Upper lobe of right lung (tissue), 1 donor: ENCODE measurements at regions not wholly inside any gene's neighbourhood (a gene's known extent, or its start where the extent isn't known, plus 50 kb on each side); places are given as distances from the start of the nearest gene placed in this dataset.
"Not testable (repeated sequence)": the region's sequence is repeated elsewhere in the genome, so short reads cannot be mapped to it uniquely, and the experiment has no call there.

Experiments used
- ATAC-seq: fragments of 200-7000 bp; cut with Tn5 transposase; one replicate; pipeline ENCODE4 v1.9.1; 2020; ENCODE audit warnings: mild to moderate bottlenecking, moderate library complexity
- DNase-seq: peaks from one replicate; pipeline ENCODE4 v3.0.0-alpha.2; 2020
- H3K27ac ChIP-seq: fragments of 200-600 bp; one replicate; pipeline ENCODE4 v1.8.0; 2022
- H3K27me3 ChIP-seq: fragments of 200-600 bp; one replicate; pipeline ENCODE4 v1.8.0; 2022; ENCODE audit warnings: mild to moderate bottlenecking
- H3K36me3 ChIP-seq: fragments of 200-600 bp; one replicate; pipeline ENCODE4 v1.8.0; 2022
- H3K4me1 ChIP-seq: fragments of 200-600 bp; one replicate; pipeline ENCODE4 v1.8.0; 2022
- H3K4me3 ChIP-seq: fragments of 200-600 bp; one replicate; pipeline ENCODE4 v1.8.0; 2022; ENCODE audit warnings: mild to moderate bottlenecking
- H3K9me3 ChIP-seq: fragments of 200-600 bp; one replicate; pipeline ENCODE4 v1.8.0; 2022
- CTCF ChIP-seq: fragments of 200-600 bp; IDR thresholded peaks from one replicate; pipeline ENCODE4 v1.8.0; 2022; ENCODE audit warnings: antibody characterized with exemption
- intact Hi-C: fragments of 100-400 bp; cut with DNase I; formaldehyde crosslinking; loops from one replicate; pipeline ENCODE4 v1.11.0; 2022
- donor health status: DM: no; HTN: yes; CAD: no; lungs with severe emphysema.

GRCh38 chr3:30531017-30531570, 75.3 kb upstream of the TGFBR2 start:
- intact Hi-C loops, result no loop called here
- Histone ChIP-seq H3K27me3 (no peaks in the 10 kb centered on the region), H3K36me3 (no peaks in the 10 kb centered on the region), H3K9me3 (no peaks in the 10 kb centered on the region), H3K27ac (no peak overlapping the region), H3K4me3 (no peak overlapping the region), H3K4me1 (peaks cover 5% of the 10 kb centered on the region)
- ATAC-seq (no peak), DNase-seq (no peak)
- no peak for TF ChIP-seq CTCF

GRCh38 chr3:30535525-30535924, 70.9 kb upstream of the TGFBR2 start:
- no peak overlapping the region for H3K27ac ChIP-seq
- DNase-seq (no peak), ATAC-seq (no peak)
- intact Hi-C loops, result no loop called here
- peaks cover 13% of the 10 kb centered on the region for H3K4me1 ChIP-seq
- H3K27me3 ChIP-seq, result no peaks in the 10 kb centered on the region
- no peaks in the 10 kb centered on the region for H3K9me3 ChIP-seq
- no peak for TF ChIP-seq CTCF
- no peaks in the 10 kb centered on the region for H3K36me3 ChIP-seq
- H3K4me3 ChIP-seq, result no peak overlapping the region

- H3K36me3 ChIP-seq, result no peaks in the 10 kb centered on the region
- no peak overlapping the region for H3K27ac ChIP-seq
- no peak overlapping the region for H3K4me3 ChIP-seq
- no peaks in the 10 kb centered on the region for H3K9me3 ChIP-seq
- TF ChIP-seq CTCF, result no peak
- intact Hi-C loops, result no loop called here
- no peaks in the 10 kb centered on the region for H3K27me3 ChIP-seq
- no peak for ATAC-seq
- no peak for DNase-seq
- H3K4me1 ChIP-seq, result peaks cover 13% of the 10 kb centered on the region
Measured at GRCh38 chr3:30538791-30539190, 67.6 kb upstream of the TGFBR2 start.

GRCh38 chr3:30539206-30539605, 67.2 kb upstream of the TGFBR2 start:
- no peak for TF ChIP-seq CTCF
- H3K27ac ChIP-seq, result no peak overlapping the region
- H3K27me3 ChIP-seq, result no peaks in the 10 kb centered on the region
- no peak overlapping the region for H3K4me3 ChIP-seq
- H3K36me3 ChIP-seq, result no peaks in the 10 kb centered on the region
- no peak for DNase-seq
- peaks cover 13% of the 10 kb centered on the region for H3K4me1 ChIP-seq
- no peak for ATAC-seq
- intact Hi-C loops, result no loop called here
- no peaks in the 10 kb centered on the region for H3K9me3 ChIP-seq

- TF ChIP-seq CTCF, result no peak
- peaks cover 13% of the 10 kb centered on the region for H3K4me1 ChIP-seq
- DNase-seq (no peak), ATAC-seq (no peak)
- no peaks in the 10 kb centered on the region for H3K36me3 ChIP-seq
- no peaks in the 10 kb centered on the region for H3K27me3 ChIP-seq
- no peak overlapping the region for H3K27ac ChIP-seq
- no peak overlapping the region for H3K4me3 ChIP-seq
- H3K9me3 ChIP-seq, result no peaks in the 10 kb centered on the region
- intact Hi-C loops, result no loop called here
Measured at GRCh38 chr3:30539772-30540171, 66.6 kb upstream of the TGFBR2 start.

GRCh38 chr3:30541156-30541555, 65.2 kb upstream of the TGFBR2 start:
- H3K36me3 ChIP-seq, DNase-seq, intact Hi-C loops, H3K27me3 ChIP-seq, H3K27ac ChIP-seq, ATAC-seq, H3K4me3 ChIP-seq, H3K9me3 ChIP-seq: not testable (repeated sequence)
- peaks cover 13% of the 10 kb centered on the region for H3K4me1 ChIP-seq
